Left lung (tissue), 4 donors: ENCODE measurements at regions not wholly inside any gene's neighbourhood (a gene's known extent, or its start where the extent isn't known, plus 50 kb on each side); places are given as distances from the start of the nearest gene placed in this dataset.

Experiments used
- ATAC-seq: fragments of 200-7000 bp; cut with Tn5 transposase; one replicate; pipeline ENCODE4 v1.9.1; 2020; ENCODE audit warnings: moderate library complexity
- DNase-seq, 4 donors: peaks; one replicate each; pipeline ENCODE4 v3.0.0-alpha.2; 2013 to 2020
- H3K27ac ChIP-seq, 2 donors: fragments of 200-600 bp; sonication (generic) in 1 of 2; one replicate each; pipeline versions ENCODE4 v1.5.0 to v1.8.0; 2020 to 2021
- H3K27me3 ChIP-seq, 2 donors: fragments of 200-600 bp; sonication (generic) in 1 of 2; one replicate each; pipeline versions ENCODE4 v1.5.0 to v1.8.0; 2020 to 2021
- H3K36me3 ChIP-seq, 2 donors: fragments of 200-600 bp; sonication (generic) in 1 of 2; one replicate each; pipeline versions ENCODE4 v1.5.0 to v1.8.0; 2020 to 2021
- H3K4me1 ChIP-seq, 2 donors: fragments of 200-600 bp; one replicate each; pipeline ENCODE4 v1.8.0; 2021
- H3K4me3 ChIP-seq, 2 donors: fragments of 200-600 bp; sonication (generic) in 1 of 2; one replicate each; pipeline versions ENCODE4 v1.5.0 to v1.8.0; 2020 to 2021; ENCODE audit warnings: mild to moderate bottlenecking in 1 of 2
- H3K9me3 ChIP-seq, 2 donors: fragments of 200-600 bp; sonication (generic) in 1 of 2; one replicate each; pipeline versions ENCODE4 v1.5.0 to v1.8.0; 2020 to 2021
- CTCF ChIP-seq, 2 donors: fragments of 200-600 bp; sonication (generic) in 1 of 2; IDR thresholded peaks; one replicate each; pipeline versions ENCODE4 v1.5.0 to v1.8.0; 2021; ENCODE audit warnings: antibody characterized with exemption in 2 of 2
- intact Hi-C, 2 donors: fragments of 100-400 bp; cut with DNase I; formaldehyde crosslinking; loops; one replicate each; pipeline versions ENCODE4 v1.11.2 to v1.14.2; 2022
- donor health status: DM: no; HTN: yes; CAD: no.
- donor health status: DM: no; HTN: no; CAD: no.

GRCh38 chr5:99901972-99902371 is 633.2 kb upstream of the FAM174A start:
- intact Hi-C loops = no loop called here
- Histone ChIP-seq H3K4me3 (no peak overlapping the region), H3K4me1 (no peaks in the 10 kb centered on the region), H3K27me3 (no peaks in the 10 kb centered on the region), H3K27ac (no peak overlapping the region), H3K36me3 (no peaks in the 10 kb centered on the region), H3K9me3 (peaks cover 0 to 2% of the 10 kb centered on the region in 2 donors)
- no peak for ATAC-seq
- TF ChIP-seq CTCF (IDR thresholded peaks at IDR 0.05) = no peak
- DNase-seq = no peak

GRCh38 chr5:99900302-99900852 is 634.8 kb upstream of the FAM174A start:
- Histone ChIP-seq H3K36me3 (no peaks in the 10 kb centered on the region), H3K27ac (no peak overlapping the region), H3K4me1 (no peaks in the 10 kb centered on the region), H3K4me3 (no peak overlapping the region), H3K9me3 (peaks cover 0 to 2% of the 10 kb centered on the region in 2 donors), H3K27me3 (no peaks in the 10 kb centered on the region)
- DNase-seq (no peak), ATAC-seq (no peak)
- TF ChIP-seq CTCF (IDR thresholded peaks at IDR 0.05) = no peak
- intact Hi-C loops = no loop called here

- no peaks in the 10 kb centered on the region for H3K9me3 ChIP-seq
- TF ChIP-seq CTCF (IDR thresholded peaks at IDR 0.05) = no peak
- intact Hi-C loops = no loop called here
- no peaks in the 10 kb centered on the region for H3K4me1 ChIP-seq
- H3K4me3 ChIP-seq = no peak overlapping the region
- ATAC-seq = no peak
- no peak for DNase-seq
- no peak overlapping the region for H3K27ac ChIP-seq
- no peaks in the 10 kb centered on the region for H3K36me3 ChIP-seq
- no peaks in the 10 kb centered on the region for H3K27me3 ChIP-seq
Measured at GRCh38 chr5:99879791-99880511, 655.2 kb upstream of the FAM174A start.

- Histone ChIP-seq H3K9me3 (no peaks in the 10 kb centered on the region), H3K27ac (no peak overlapping the region), H3K27me3 (no peaks in the 10 kb centered on the region), H3K4me3 (no peak overlapping the region), H3K4me1 (no peaks in the 10 kb centered on the region), H3K36me3 (no peaks in the 10 kb centered on the region)
- DNase-seq (peak in 1 of 4 donors; percentile 31), ATAC-seq (no peak)
- TF ChIP-seq CTCF (IDR thresholded peaks at IDR 0.05) = no peak
- intact Hi-C loops = no loop called here
Measured at GRCh38 chr5:99878830-99879229, 656.3 kb upstream of the FAM174A start.

- Histone ChIP-seq H3K27me3 (no peaks in the 10 kb centered on the region), H3K4me1 (no peaks in the 10 kb centered on the region), H3K27ac (no peak overlapping the region), H3K4me3 (no peak overlapping the region), H3K36me3 (no peaks in the 10 kb centered on the region), H3K9me3 (peaks cover 0 to 9% of the 10 kb centered on the region in 2 donors)
- no peak for DNase-seq
- no peak for TF ChIP-seq CTCF (IDR thresholded peaks at IDR 0.05)
- ATAC-seq = no peak
- intact Hi-C loops = no loop called here
Measured at GRCh38 chr5:99866740-99867139, 668.4 kb upstream of the FAM174A start.
